Liver (tissue), 3 donors: ENCODE measurements at regions not wholly inside any gene's neighbourhood (a gene's known extent, or its start where the extent isn't known, plus 50 kb on each side); places are given as distances from the start of the nearest gene placed in this dataset.

ENCODE experiments used
- EGR1 ChIP-seq, 2 donors: IDR thresholded peaks; 2 replicates each; pipeline ENCODE4 v1.6.1; 2016 to 2018; ENCODE audit warnings: antibody characterized with exemption in 2 of 2, low read depth in 2 of 2
- FOXA1 ChIP-seq: IDR thresholded peaks from 2 replicates; pipeline ENCODE4 v1.6.1; 2016; ENCODE audit warnings: antibody characterized with exemption
- HNF4G ChIP-seq: IDR thresholded peaks from 2 replicates; pipeline ENCODE4 v1.6.1; 2016; ENCODE audit warnings: antibody characterized with exemption
- JUND ChIP-seq, 2 donors: IDR thresholded peaks; 2 replicates each; pipeline ENCODE4 v1.6.1; 2016; ENCODE audit warnings: antibody characterized with exemption in 2 of 2
- RAD21 ChIP-seq, 2 donors: IDR thresholded peaks; 2 replicates each; pipeline ENCODE4 v1.6.1; 2016; ENCODE audit warnings: antibody characterized with exemption in 2 of 2, mild to moderate bottlenecking in 2 of 2
- SP1 ChIP-seq: IDR thresholded peaks from 2 replicates; pipeline ENCODE4 v1.6.1; 2018; ENCODE audit warnings: antibody characterized with exemption, mild to moderate bottlenecking
- TAF1 ChIP-seq: conservative IDR thresholded peaks from 2 replicates; pipeline ENCODE4 v1.6.1; 2016; ENCODE audit warnings: antibody characterized with exemption, mild to moderate bottlenecking
- TF ChIP-seq, protein P1 (sequence below): fragments of 150-350 bp; IDR thresholded peaks from 2 replicates; pipeline ENCODE4 v1.5.1; 2017; ENCODE audit warnings: improper control_type of control experiment, low read depth, low read length; ENCODE audit not compliant: missing input control
- TF ChIP-seq, protein P2 (sequence below): IDR thresholded peaks from 2 replicates; pipeline ENCODE4 v1.6.1; 2016; ENCODE audit warnings: antibody characterized with exemption
- TF ChIP-seq, protein P3 (sequence below): IDR thresholded peaks from 2 replicates; pipeline ENCODE4 v1.6.1; 2016; ENCODE audit warnings: antibody characterized with exemption, mild to moderate bottlenecking
- TF ChIP-seq, protein P4 (sequence below): IDR thresholded peaks from 2 replicates; pipeline ENCODE4 v1.6.1; 2016; ENCODE audit warnings: antibody characterized with exemption
- TF ChIP-seq, protein P5 (sequence below): IDR thresholded peaks from 2 replicates; pipeline ENCODE4 v1.6.1; 2016; ENCODE audit warnings: antibody characterized with exemption
- donor health status: healthy.
- donor health status: healthy.

DNA sequence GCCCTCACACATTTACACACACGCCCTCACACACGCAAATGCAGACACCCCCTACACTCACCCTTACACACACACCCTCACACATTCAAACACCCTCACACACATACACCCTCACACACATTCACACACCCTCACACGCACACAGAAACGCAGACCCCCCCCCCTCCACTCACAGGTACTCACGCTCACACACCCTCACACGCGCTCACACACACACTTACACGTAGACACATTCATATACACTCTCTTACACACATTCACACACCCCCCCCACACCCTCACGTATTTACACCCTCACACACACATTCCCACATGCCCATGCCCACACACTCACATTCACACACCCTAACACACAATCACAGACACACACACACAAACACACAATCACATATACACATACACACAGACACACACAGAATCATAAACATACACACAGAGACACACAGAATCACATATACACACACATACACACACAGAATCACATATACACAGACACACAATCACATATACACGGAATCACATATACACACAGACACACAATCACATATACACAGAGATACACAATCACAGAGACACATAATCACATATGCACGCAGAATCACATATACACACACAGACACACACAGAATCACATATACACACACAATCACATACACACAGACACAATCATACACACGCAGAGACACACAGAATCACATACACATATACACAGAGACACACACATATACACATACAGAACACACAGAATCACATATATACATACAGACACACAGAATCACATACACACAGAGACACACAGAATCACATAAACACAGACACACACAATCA is 250.1 kb upstream of the RPL38 start:
- TF ChIP-seq, protein P1, sequence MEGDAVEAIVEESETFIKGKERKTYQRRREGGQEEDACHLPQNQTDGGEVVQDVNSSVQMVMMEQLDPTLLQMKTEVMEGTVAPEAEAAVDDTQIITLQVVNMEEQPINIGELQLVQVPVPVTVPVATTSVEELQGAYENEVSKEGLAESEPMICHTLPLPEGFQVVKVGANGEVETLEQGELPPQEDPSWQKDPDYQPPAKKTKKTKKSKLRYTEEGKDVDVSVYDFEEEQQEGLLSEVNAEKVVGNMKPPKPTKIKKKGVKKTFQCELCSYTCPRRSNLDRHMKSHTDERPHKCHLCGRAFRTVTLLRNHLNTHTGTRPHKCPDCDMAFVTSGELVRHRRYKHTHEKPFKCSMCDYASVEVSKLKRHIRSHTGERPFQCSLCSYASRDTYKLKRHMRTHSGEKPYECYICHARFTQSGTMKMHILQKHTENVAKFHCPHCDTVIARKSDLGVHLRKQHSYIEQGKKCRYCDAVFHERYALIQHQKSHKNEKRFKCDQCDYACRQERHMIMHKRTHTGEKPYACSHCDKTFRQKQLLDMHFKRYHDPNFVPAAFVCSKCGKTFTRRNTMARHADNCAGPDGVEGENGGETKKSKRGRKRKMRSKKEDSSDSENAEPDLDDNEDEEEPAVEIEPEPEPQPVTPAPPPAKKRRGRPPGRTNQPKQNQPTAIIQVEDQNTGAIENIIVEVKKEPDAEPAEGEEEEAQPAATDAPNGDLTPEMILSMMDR = no peak
- TF ChIP-seq, protein P2, sequence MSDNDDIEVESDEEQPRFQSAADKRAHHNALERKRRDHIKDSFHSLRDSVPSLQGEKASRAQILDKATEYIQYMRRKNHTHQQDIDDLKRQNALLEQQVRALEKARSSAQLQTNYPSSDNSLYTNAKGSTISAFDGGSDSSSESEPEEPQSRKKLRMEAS = no peak
- TF ChIP-seq SP1 (no peak), RAD21 (IDR thresholded peaks at IDR 0.05) (no peak), EGR1 (IDR thresholded peaks at IDR 0.05; ENCODE audit: low read depth in 2 of 2) (no peak), FOXA1 (no peak), TAF1 (no peak), JUND (IDR thresholded peaks at IDR 0.05) (no peak), HNF4G (no peak)
- TF ChIP-seq, protein P3, sequence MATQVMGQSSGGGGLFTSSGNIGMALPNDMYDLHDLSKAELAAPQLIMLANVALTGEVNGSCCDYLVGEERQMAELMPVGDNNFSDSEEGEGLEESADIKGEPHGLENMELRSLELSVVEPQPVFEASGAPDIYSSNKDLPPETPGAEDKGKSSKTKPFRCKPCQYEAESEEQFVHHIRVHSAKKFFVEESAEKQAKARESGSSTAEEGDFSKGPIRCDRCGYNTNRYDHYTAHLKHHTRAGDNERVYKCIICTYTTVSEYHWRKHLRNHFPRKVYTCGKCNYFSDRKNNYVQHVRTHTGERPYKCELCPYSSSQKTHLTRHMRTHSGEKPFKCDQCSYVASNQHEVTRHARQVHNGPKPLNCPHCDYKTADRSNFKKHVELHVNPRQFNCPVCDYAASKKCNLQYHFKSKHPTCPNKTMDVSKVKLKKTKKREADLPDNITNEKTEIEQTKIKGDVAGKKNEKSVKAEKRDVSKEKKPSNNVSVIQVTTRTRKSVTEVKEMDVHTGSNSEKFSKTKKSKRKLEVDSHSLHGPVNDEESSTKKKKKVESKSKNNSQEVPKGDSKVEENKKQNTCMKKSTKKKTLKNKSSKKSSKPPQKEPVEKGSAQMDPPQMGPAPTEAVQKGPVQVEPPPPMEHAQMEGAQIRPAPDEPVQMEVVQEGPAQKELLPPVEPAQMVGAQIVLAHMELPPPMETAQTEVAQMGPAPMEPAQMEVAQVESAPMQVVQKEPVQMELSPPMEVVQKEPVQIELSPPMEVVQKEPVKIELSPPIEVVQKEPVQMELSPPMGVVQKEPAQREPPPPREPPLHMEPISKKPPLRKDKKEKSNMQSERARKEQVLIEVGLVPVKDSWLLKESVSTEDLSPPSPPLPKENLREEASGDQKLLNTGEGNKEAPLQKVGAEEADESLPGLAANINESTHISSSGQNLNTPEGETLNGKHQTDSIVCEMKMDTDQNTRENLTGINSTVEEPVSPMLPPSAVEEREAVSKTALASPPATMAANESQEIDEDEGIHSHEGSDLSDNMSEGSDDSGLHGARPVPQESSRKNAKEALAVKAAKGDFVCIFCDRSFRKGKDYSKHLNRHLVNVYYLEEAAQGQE = no peak
- TF ChIP-seq, protein P4, sequence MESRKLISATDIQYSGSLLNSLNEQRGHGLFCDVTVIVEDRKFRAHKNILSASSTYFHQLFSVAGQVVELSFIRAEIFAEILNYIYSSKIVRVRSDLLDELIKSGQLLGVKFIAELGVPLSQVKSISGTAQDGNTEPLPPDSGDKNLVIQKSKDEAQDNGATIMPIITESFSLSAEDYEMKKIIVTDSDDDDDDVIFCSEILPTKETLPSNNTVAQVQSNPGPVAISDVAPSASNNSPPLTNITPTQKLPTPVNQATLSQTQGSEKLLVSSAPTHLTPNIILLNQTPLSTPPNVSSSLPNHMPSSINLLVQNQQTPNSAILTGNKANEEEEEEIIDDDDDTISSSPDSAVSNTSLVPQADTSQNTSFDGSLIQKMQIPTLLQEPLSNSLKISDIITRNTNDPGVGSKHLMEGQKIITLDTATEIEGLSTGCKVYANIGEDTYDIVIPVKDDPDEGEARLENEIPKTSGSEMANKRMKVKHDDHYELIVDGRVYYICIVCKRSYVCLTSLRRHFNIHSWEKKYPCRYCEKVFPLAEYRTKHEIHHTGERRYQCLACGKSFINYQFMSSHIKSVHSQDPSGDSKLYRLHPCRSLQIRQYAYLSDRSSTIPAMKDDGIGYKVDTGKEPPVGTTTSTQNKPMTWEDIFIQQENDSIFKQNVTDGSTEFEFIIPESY = no peak
- TF ChIP-seq, protein P5, sequence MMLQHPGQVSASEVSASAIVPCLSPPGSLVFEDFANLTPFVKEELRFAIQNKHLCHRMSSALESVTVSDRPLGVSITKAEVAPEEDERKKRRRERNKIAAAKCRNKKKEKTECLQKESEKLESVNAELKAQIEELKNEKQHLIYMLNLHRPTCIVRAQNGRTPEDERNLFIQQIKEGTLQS = no peak
